GM04504 (cell line): ENCODE measurements at regions not wholly inside any gene's neighbourhood (a gene's known extent, or its start where the extent isn't known, plus 50 kb on each side); places are given as distances from the start of the nearest gene placed in this dataset.
"Not testable (repeated sequence)": the region's sequence is repeated elsewhere in the genome, so short reads cannot be mapped to it uniquely, and the experiment has no call there.

Source experiments
- DNase-seq: peaks from one replicate; pipeline ENCODE4 v3.0.0-alpha.2; 2012; ENCODE audit warnings: low read depth

GRCh38 chr4:66929748-66930147 is 615.6 kb downstream of the CENPC start:
- no peak for DNase-seq

- not testable (repeated sequence) for DNase-seq
Observed at GRCh38 chr4:66928881-66929280, 616.4 kb downstream of the CENPC start.

GRCh38 chr4:66927937-66928336 is 617.4 kb downstream of the CENPC start:
- no peak for DNase-seq

GRCh38 chr4:66926687-66927086 is 618.6 kb downstream of the CENPC start:
- no peak for DNase-seq

DNA sequence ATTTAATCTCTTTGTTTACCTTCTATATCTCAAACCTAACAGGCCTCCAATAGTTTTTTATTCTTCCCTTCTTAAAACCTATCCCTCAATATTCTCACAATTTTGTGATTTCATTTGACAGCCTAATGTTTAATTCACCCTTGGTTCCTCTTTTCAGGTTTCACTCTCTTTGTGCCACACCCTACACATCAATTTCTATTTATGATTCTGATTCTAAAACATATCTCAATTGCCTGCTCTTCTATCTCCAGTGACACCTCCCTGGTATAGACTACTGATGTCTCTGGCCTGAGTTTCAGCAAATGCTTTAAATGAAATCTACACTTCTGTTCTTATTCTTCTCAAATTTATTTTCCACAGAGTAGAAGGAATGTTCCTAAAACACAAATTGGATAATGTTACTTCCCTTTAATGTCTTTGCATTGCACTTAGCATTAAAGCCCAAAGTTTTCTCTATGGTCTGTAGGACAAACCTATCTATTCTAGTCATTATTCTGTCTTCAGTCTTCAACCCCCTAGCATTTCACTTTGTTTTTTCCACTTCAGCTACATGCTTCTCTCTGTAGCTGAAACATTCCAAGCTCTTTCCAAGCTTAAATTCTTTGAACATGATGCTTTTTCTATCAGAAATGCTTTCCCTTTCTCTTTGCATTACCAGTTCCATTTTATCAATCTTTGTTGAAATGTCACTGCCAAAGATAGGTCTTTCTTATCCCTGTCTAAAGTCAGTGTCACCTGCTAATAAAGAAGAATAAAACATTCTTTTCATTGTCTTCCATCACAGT is 622.0 kb downstream of the CENPC start:
- DNase-seq: no peak

GRCh38 chr4:66921433-66921832 is 623.9 kb downstream of the CENPC start:
- no peak for DNase-seq

- DNase-seq: no peak
Observed at GRCh38 chr4:66920514-66920913, 624.8 kb downstream of the CENPC start.

DNA sequence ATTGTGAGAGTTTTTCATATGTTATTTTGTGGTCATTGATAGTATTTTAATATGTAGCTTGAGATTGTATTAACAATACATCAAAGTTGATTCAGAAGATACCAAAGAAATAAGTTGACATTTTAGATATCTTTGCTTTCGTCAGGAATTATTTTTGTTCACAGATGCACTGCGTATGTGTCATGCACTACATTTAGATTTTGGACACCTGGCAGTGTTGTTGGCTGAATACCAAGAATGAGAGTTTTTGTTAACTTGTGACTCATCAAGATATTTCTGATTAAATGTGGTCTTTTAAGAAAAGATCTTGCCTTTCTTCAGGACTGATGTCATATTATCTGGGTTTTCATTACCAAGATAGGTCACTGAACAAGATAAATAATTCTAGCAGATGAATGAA is 633.4 kb downstream of the CENPC start:
- no peak for DNase-seq

DNA sequence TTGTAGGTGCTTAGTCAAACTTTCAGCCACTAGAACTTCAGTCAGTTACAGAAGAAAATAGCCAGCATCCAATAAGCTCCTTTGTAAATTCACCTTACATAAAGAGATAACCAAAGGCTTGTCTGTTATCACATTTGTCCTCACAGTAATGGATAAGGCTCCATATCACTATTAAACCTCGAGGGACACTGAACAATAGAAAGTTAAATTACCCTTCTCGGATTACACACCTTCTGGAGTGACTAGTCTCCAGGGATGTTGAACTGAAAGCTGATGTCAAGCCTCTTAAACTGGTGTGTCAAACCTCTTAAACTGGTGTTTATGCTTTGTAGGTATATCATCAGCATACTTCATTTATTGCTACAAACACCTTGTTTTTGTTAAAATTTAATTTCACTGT is 639.0 kb downstream of the CENPC start:
- no peak for DNase-seq

DNA sequence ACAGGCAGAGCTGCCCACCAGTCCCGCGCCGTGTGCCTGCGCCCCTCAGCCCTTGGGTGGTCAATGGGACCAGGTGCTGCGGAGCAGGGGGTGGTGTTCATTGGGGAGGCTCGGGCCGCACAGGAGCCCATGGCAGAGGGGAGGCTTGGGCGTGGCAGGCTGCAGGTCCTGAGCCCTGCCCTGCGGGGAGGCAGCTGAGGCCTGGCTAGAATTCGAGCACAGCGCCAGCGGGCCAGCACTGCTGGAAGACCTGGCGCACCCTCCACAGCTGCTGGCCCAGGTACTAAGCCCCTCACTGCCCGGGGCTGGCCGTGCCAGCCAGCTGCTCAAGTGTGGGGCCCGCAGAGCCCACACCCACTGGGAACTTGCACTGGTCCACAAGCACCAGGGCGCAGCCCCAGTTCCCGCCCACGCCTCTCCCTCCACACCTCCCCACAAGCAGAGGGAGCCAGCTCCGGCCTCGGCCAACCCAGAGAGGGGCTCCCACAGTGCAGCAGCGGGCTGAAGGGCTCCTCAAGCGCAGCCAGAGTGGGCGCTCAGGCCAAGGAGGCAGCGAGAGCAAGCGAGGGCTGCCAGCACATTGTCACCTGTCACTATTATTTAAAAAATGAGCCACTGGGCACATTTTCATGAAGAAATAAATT is 645.8 kb downstream of the CENPC start:
- DNase-seq: no peak

- DNase-seq: no peak
Observed at GRCh38 chr4:66893807-66894206, 651.5 kb downstream of the CENPC start.

GRCh38 chr4:66887061-66887460 is 658.2 kb downstream of the CENPC start:
- no peak for DNase-seq

DNA sequence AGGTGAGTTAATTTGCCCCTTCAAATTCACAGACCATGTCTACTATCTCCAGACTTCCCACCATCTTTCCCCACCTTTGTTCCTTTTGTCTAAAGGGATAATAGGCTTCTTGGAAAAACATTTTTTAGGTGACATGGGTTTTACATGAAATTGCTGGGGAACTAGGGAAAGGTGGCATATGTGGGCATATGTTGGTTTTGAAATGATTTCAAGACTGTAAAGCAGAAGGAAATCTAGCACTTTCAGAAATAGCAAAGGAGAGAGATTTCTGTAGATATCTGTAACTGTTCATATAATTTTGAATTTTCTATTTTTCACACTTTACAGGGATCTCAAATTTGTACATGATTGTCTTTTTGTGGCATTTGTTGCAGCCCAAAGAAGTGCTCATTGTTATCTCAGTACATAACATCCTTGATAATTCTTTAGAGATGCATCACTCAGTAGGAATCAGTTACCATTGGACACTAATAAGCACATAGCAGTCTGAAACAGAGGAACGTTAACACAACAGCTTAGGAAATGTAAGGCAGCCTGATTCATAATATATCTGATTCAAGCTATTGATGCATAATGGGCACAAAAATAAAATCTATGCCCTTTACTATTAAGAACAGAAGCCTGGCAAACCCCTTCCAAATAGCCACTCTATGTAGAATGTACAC is 659.7 kb downstream of the CENPC start:
- no peak for DNase-seq

DNA sequence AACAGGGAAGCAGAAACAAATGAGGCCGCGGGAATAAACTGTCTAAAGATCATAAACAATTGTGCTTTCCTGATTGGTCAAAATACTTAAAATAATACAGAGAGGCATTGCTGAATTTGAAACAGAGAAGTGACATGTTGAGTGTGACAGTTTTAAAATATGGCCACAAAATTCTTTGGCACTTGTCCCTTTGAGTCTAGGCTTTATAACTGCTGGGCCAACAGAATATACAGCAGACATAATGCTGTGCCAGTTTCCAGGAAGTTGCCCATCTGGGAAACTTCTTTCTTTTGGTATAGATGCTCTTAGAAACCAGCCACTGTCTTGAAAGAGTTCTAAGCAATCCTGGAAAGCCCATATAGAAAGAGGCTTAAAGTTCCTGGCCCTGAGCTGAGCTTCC is 668.4 kb downstream of the CENPC start:
- no peak for DNase-seq

- DNase-seq: no peak
Observed at GRCh38 chr4:66872661-66873060, 672.6 kb downstream of the CENPC start.

DNA sequence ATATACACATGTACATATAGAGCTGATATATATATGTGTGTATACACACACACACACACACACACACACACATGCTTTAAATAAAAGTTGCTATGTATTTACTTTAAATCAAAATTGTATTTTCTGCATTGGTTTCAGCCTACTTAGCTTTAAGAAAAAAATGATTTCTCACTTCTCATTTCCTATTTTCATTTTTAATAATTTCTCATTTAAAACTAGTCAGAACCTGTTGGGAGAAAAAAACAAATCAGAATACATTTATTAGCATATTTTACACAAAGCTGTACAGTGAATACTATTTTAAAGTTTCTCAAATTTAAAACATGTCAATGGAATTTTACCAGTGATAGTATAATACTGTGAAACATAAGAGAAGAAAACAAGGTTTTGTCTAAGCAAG is 681.8 kb downstream of the CENPC start:
- DNase-seq: no peak

- DNase-seq: no peak
Observed at GRCh38 chr4:66855956-66856355, 689.3 kb downstream of the CENPC start.

GRCh38 chr4:66853845-66854244 is 691.5 kb downstream of the CENPC start:
- no peak for DNase-seq

DNA sequence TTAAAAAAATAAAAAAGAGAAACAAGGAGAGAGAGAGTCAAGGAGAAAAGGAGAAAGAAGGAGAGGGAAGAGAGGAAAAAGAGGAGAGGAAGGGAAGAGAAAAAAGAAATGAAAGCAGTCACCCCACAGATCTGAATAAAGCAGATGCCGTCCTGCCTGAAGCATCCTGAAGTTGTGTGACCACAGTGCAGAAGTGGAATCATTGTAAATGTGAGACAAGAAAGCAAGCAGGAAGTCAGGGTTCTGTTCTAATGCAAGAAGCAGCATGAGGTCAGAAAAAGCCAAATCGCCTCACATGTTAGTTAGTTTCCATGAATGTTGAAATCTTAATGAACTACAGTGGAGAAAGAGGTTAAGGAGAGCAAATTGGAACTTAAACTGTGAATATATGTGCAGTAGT is 692.5 kb downstream of the CENPC start:
- DNase-seq: no peak

GRCh38 chr4:66849596-66849995 is 695.7 kb downstream of the CENPC start:
- DNase-seq: no peak

DNA sequence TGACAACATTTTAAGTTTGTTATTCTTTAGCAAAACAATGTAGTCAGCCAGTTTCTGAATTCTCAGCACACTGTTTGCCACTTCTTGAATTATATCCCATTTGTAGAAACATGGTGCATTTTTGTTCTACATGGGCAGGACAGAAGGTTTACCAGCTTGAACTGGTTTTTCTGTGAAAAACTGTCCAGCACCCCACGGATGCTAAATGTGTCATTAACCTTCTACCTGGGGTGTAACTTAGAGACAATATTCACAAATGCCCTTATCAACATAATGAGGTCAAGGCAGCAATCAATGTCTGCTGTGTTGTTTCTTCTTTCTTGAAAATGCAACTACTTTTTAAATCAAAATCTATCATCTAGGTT is 702.6 kb downstream of the CENPC start:
- DNase-seq: no peak

GRCh38 chr4:66842026-66842723 is 703.1 kb downstream of the CENPC start:
- no peak for DNase-seq

- DNase-seq: no peak
Observed at GRCh38 chr4:66840178-66840577, 705.1 kb downstream of the CENPC start.
